ENCODE measurements at regions not wholly inside any gene's neighbourhood (a gene's known extent, or its start where the extent isn't known, plus 50 kb on each side); places are given as distances from the start of the nearest gene placed in this dataset.

DNA sequence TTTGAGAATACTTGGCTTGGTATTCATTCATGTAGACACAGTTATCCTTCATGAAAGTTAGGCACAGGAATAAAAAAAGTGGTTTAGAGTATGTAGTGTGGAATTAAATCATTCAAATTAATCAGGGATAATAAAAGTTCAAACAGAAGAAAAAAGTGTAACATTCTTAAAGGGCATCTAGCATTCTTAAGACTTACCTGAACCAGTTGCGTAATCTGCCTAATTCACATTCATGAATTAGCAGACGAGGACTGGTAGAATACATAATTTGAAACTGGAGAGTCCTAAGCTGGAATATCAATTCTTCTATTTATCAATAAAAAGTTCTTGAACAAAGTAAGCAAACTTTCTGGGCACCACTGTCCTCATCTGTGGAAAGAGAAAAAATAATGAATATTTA lies 157.0 kb upstream of the DEPDC1 start:
- TF ChIP-seq CTCF (IDR thresholded peaks at IDR 0.05) (no peak), ZFX (IDR thresholded peaks at IDR 0.05; ENCODE audit: borderline replicate concordance) (no peak)
- H3K27ac ChIP-seq = no peak overlapping the region

DNA sequence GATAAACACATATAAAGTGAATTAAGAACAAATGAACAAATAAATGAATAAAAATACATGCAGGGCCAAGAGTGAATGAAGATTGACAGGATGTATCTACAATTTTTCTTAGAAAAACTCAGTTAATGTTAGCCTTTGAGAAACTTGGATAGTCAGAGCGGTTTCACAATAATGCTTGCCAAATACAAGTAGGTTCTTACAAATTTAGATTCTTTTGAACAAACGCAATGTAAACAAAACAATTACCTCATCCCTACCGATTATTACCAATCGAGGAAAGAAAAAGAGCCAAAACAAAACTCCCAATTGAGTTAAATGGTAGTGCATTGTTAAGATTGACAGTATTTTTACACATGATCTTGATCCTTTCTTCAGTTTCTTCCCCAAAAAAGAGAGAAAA lies 176.9 kb upstream of the DEPDC1 start:
- H3K27ac ChIP-seq = no peak overlapping the region
- TF ChIP-seq ZFX (IDR thresholded peaks at IDR 0.05; ENCODE audit: borderline replicate concordance) (no peak), CTCF (IDR thresholded peaks at IDR 0.05) (no peak)

GRCh38 chr1:68675336-68675735 lies 178.5 kb upstream of the DEPDC1 start:
- TF ChIP-seq ZFX (IDR thresholded peaks at IDR 0.05; ENCODE audit: borderline replicate concordance) (no peak), CTCF (IDR thresholded peaks at IDR 0.05) (no peak)
- H3K27ac ChIP-seq = no peak overlapping the region

GRCh38 chr1:68677684-68678351 lies 180.9 kb upstream of the DEPDC1 start:
- no peak for TF ChIP-seq ZFX (IDR thresholded peaks at IDR 0.05; ENCODE audit: borderline replicate concordance)
- TF ChIP-seq CTCF (IDR thresholded peaks at IDR 0.05) = no peak
- H3K27ac ChIP-seq = no peak overlapping the region

- TF ChIP-seq CTCF (IDR thresholded peaks at IDR 0.05) (no peak), ZFX (IDR thresholded peaks at IDR 0.05; ENCODE audit: borderline replicate concordance) (no peak)
- H3K27ac ChIP-seq = no peak overlapping the region
Observed at GRCh38 chr1:68696221-68696620, 199.3 kb upstream of the DEPDC1 start.

GRCh38 chr1:68703921-68704354 lies 207.1 kb upstream of the DEPDC1 start:
- H3K27ac ChIP-seq = no peak overlapping the region

More at GRCh38 chr1:68703921-68704354, 207.1 kb upstream of the DEPDC1 start:
- TF ChIP-seq ZFX (IDR thresholded peaks at IDR 0.05; ENCODE audit: borderline replicate concordance) (no peak), CTCF (IDR thresholded peaks at IDR 0.05) (no peak)

Data from 22Rv1 (cell line).